Keratinocyte (primary cell): ENCODE measurements at regions not wholly inside any gene's neighbourhood (a gene's known extent, or its start where the extent isn't known, plus 50 kb on each side); places are given as distances from the start of the nearest gene placed in this dataset.

Experiments
- DNase-seq: peaks from one replicate; pipeline ENCODE4 v3.0.0-alpha.2; 2011; ENCODE audit warnings: low read depth, missing footprints, low spot score
- FAIRE-seq: peaks from 2 replicates; lab custom pipeline; 2011; peaks lifted over from hg19 to GRCh38; lab: Jason Lieb, UNC
- H2AFZ ChIP-seq: 2 replicates; pipeline ENCODE4 v1.6.0; 2012; ENCODE audit warnings: low read length, control low read depth, inconsistent platforms; ENCODE audit not compliant: control insufficient read depth
- H3K27ac ChIP-seq: 2 replicates; pipeline ENCODE4 v1.5.1; 2011; ENCODE audit warnings: low read length; ENCODE audit not compliant: control insufficient read depth, insufficient read depth
- H3K27me3 ChIP-seq: 3 replicates; pipeline ENCODE4 v1.6.0; 2011; ENCODE audit warnings: low read length; ENCODE audit not compliant: control insufficient read depth, insufficient read depth; ENCODE audit errors: extremely low read depth
- H3K36me3 ChIP-seq, 2 experiments: 2 replicates in 1 of 2; 3 replicates in 1 of 2; pipeline ENCODE4 v1.5.1; 2011; ENCODE audit warnings: low read length in 2 of 2, mild to moderate bottlenecking in 1 of 2; ENCODE audit not compliant: control insufficient read depth in 2 of 2, insufficient read depth in 2 of 2; ENCODE audit errors: extremely low read depth in 1 of 2
- H3K4me1 ChIP-seq: 3 replicates; pipeline ENCODE4 v1.5.1; 2011; ENCODE audit warnings: low read length; ENCODE audit not compliant: control insufficient read depth, insufficient read depth; ENCODE audit errors: extremely low read depth
- H3K4me2 ChIP-seq: 3 replicates; pipeline ENCODE4 v1.6.0; 2011; ENCODE audit warnings: low read depth, low read length; ENCODE audit not compliant: control insufficient read depth, insufficient read depth; ENCODE audit errors: extremely low read depth
- H3K4me3 ChIP-seq, 3 experiments: fragments of 200-600 bp in 1 of 3; sonication (generic) in 1 of 3; 2 replicates in 2 of 3; 3 replicates in 1 of 3; pipeline ENCODE4 v1.5.1; 2011 to 2016; ENCODE audit warnings: low read length in 3 of 3, mild to moderate bottlenecking in 3 of 3, control low read depth in 2 of 3, inconsistent platforms in 1 of 3, low read depth in 1 of 3, mixed read lengths in 1 of 3, mixed run types in 1 of 3, moderate library complexity in 1 of 3; ENCODE audit not compliant: control insufficient read depth in 2 of 3, insufficient read depth in 2 of 3; ENCODE audit errors: extremely low read depth in 1 of 3
- H3K79me2 ChIP-seq: 2 replicates; pipeline ENCODE4 v1.6.0; 2012; ENCODE audit warnings: low read length; ENCODE audit not compliant: control insufficient read depth, insufficient read depth
- H3K9ac ChIP-seq: 3 replicates; pipeline ENCODE4 v1.6.0; 2011; ENCODE audit warnings: low read length; ENCODE audit not compliant: control insufficient read depth, insufficient read depth; ENCODE audit errors: extremely low read depth
- H3K9me1 ChIP-seq: 3 replicates; pipeline ENCODE4 v1.6.0; 2011; ENCODE audit warnings: low read length; ENCODE audit not compliant: control insufficient read depth, insufficient read depth; ENCODE audit errors: extremely low read depth
- H3K9me3 ChIP-seq: 2 replicates; pipeline ENCODE4 v1.5.1; 2012; ENCODE audit warnings: low read depth, low read length; ENCODE audit not compliant: control insufficient read depth
- H4K20me1 ChIP-seq: 3 replicates; pipeline ENCODE4 v1.6.0; 2011; ENCODE audit warnings: low read length; ENCODE audit not compliant: control insufficient read depth, insufficient read depth; ENCODE audit errors: extremely low read depth
- EZH2 ChIP-seq: IDR thresholded peaks from one replicate; pipeline ENCODE4 v1.6.1; 2012; ENCODE audit warnings: inconsistent platforms, mild to moderate bottlenecking, low read length, moderate library complexity
- dilution Hi-C: fragments of 300-500 bp; cut with MboI; formaldehyde crosslinking; loops from one replicate; pipeline ENCODE4 v1.7.0; 2020; ENCODE audit warnings: low sequenced_read_pairs; ENCODE audit not compliant: extremely low pct_ligation_motif_present
- TF ChIP-seq, protein P1 (sequence below), 3 experiments: IDR thresholded peaks in 1 of 3; conservative IDR thresholded peaks in 1 of 3; optimal IDR thresholded peaks in 1 of 3; 2 replicates in 2 of 3; 3 replicates in 1 of 3; pipeline versions ENCODE3 to v1.5.1; 2011; ENCODE audit warnings: low read length in 3 of 3, mild to moderate bottlenecking in 3 of 3, moderate library complexity in 2 of 3, control low read depth in 1 of 3, inconsistent platforms in 1 of 3; ENCODE audit not compliant: insufficient read depth in 2 of 3; ENCODE audit errors: extremely low read depth in 1 of 3

DNA sequence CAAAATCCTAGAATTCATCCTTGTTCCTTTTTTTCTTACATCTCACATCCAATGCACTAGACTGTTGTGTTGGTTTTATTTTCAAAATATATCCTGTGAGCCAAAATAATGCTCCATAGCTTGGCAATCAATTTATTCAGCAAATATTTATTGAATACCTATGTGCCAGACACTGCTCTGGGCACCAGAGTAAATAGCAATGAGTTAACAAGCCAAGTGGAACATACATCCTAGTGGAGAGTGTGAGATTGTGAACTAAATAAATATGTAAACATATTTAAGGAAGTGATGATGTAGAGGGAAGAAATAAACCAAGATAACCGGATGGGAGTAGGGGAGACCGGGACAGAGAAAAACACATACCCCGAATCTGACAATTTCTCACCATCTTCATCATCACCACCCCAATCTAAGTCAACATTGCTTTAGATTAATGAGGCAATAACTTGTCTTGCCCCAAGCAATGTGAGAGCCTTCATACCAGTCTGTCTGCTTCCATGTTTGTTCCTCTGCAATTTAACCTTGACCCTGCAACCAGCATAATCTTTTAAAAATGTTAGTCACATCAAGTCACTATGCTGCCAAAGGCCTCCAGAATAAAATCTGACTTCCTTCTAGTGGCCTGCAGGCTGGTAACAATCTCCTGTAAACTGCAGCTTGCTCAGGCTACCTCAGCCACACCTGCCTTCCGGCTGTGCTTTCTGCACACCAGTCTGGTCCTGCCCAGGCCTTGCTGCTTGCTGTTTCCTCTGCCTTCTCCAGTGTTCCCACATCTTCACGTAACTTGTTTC, 199.2 kb downstream of the DLEU7 start:
- H3K27me3 ChIP-seq: no peaks in the 10 kb centered on the region
- no peak overlapping the region for H2AFZ ChIP-seq
- FAIRE-seq (peak; percentile 97), DNase-seq (peak; percentile 52)
- H3K27ac ChIP-seq: peak overlapping the region; percentile 48
- H3K79me2 ChIP-seq: no peaks in the 10 kb centered on the region
- H3K9me1 ChIP-seq: no peaks in the 10 kb centered on the region
- no peaks in the 10 kb centered on the region for H4K20me1 ChIP-seq
- peaks cover 22% of the 10 kb centered on the region for H3K4me1 ChIP-seq
- dilution Hi-C loops: no loop called here
- no peak overlapping the region for H3K9ac ChIP-seq
- peak overlapping the region; percentile 62 for H3K4me2 ChIP-seq
- peak overlapping the region in 2 of 3 experiments; percentile 1 to 43 for H3K4me3 ChIP-seq
- H3K36me3 ChIP-seq: no peaks in the 10 kb centered on the region
- H3K9me3 ChIP-seq: no peaks in the 10 kb centered on the region
- TF ChIP-seq EZH2: no peak
- TF ChIP-seq, protein P1, sequence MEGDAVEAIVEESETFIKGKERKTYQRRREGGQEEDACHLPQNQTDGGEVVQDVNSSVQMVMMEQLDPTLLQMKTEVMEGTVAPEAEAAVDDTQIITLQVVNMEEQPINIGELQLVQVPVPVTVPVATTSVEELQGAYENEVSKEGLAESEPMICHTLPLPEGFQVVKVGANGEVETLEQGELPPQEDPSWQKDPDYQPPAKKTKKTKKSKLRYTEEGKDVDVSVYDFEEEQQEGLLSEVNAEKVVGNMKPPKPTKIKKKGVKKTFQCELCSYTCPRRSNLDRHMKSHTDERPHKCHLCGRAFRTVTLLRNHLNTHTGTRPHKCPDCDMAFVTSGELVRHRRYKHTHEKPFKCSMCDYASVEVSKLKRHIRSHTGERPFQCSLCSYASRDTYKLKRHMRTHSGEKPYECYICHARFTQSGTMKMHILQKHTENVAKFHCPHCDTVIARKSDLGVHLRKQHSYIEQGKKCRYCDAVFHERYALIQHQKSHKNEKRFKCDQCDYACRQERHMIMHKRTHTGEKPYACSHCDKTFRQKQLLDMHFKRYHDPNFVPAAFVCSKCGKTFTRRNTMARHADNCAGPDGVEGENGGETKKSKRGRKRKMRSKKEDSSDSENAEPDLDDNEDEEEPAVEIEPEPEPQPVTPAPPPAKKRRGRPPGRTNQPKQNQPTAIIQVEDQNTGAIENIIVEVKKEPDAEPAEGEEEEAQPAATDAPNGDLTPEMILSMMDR (optimal IDR thresholded peaks at IDR 0.05 in 1 of 3, IDR thresholded peaks at IDR 0.05 in 1 of 3, conservative IDR thresholded peaks at IDR 0.05 in 1 of 3; ENCODE audit: extremely low read depth in 1 of 3, insufficient read depth in 2 of 3, low read length in 3 of 3): no peak

- Histone ChIP-seq H2AFZ (no peak overlapping the region), H3K4me3 (peak overlapping the region in 2 of 3 experiments; percentile 1 to 43), H3K9ac (no peak overlapping the region), H3K9me1 (no peaks in the 10 kb centered on the region), H3K27me3 (no peaks in the 10 kb centered on the region), H3K27ac (peak overlapping the region; percentile 48), H4K20me1 (no peaks in the 10 kb centered on the region), H3K4me2 (peak overlapping the region; percentile 62), H3K4me1 (peaks cover 22% of the 10 kb centered on the region), H3K79me2 (no peaks in the 10 kb centered on the region), H3K36me3 (no peaks in the 10 kb centered on the region), H3K9me3 (no peaks in the 10 kb centered on the region)
- dilution Hi-C loops: no loop called here
- FAIRE-seq: peak; percentile 79
- DNase-seq: peak; percentile 26
- TF ChIP-seq, protein P1 (optimal IDR thresholded peaks at IDR 0.05 in 1 of 3, IDR thresholded peaks at IDR 0.05 in 1 of 3, conservative IDR thresholded peaks at IDR 0.05 in 1 of 3; ENCODE audit: extremely low read depth in 1 of 3, insufficient read depth in 2 of 3, low read length in 3 of 3): no peak
- TF ChIP-seq EZH2: no peak
These were observed 198.4 kb downstream of the DLEU7 start for GRCh38 chr13:50645092-50645491.
